ENCODE measurements at regions not wholly inside any gene's neighbourhood (a gene's known extent, or its start where the extent isn't known, plus 50 kb on each side); places are given as distances from the start of the nearest gene placed in this dataset.
A peak's percentile ranks its signal among the peaks of the same experiment; 100 is the strongest.

DNA sequence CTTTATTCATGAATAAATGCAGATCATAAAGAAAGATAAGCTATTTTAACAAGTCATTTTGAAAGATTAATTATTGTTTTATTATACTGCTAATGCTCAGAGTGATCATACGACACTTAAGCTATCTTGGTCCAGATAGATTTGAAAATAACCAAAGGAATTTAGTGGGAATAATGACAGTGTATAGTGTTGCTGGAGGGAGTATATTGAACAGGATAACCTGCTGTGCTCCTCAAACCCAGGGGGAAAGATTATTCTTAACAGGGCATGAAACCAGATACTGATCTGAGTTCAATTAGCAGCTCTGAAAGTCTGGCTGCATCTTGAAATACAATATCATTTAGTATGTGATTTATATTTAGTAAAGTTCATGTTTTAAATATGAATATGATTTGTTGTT lies 216.3 kb upstream of the ITGA4 start:
- CTCF ChIA-PET, result interaction anchor here (0.8 to 1.9 kb wide), 6 partner anchors 12 to 136 kb away, joined by 3 to 10 read pairs (median 3); no protein-coding TSS in a partner anchor
- Mint-ChIP-seq H3K36me3 (peaks cover 54% of the 10 kb centered on the region), H3K4me1 (peaks cover 71% of the 10 kb centered on the region), H3K9me3 (ENCODE audit: low read depth) (peaks cover 9% of the 10 kb centered on the region), H3K27me3 (no peaks in the 10 kb centered on the region), H3K27ac (peak overlapping the region; percentile 66), H3K4me3 (no peak overlapping the region)
- no peak for ATAC-seq
- DNase-seq, result no peak

DNA sequence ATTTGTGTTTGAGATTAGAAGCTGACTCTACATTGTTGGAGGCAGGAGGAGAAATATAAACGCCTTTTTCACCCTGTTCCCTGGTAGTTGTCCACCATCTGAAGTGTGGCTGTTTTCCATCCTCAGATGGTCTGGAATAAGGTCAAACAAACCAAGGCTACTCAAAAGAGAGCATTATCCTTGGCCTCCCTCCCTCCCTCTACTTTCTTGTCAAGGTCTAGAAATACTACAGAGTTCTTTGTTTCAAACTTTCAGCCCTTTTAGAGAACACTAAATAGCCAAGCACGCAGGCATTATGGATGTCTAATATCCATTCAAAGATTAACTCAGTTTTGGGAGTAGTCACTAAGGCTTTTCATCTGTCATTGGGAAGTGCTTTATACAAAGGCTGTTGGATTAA lies 215.8 kb upstream of the ITGA4 start:
- ATAC-seq (peak; percentile 63), DNase-seq (no peak)
- H3K9me3 Mint-ChIP-seq (ENCODE audit: low read depth), result peaks cover 9% of the 10 kb centered on the region
- peaks cover 53% of the 10 kb centered on the region for H3K36me3 Mint-ChIP-seq
- peaks cover 65% of the 10 kb centered on the region for H3K4me1 Mint-ChIP-seq
- CTCF ChIA-PET, result interaction anchor here (0.8 to 1.9 kb wide), 6 partner anchors 12 to 137 kb away, joined by 3 to 10 read pairs (median 3); no protein-coding TSS in a partner anchor
- no peaks in the 10 kb centered on the region for H3K27me3 Mint-ChIP-seq
- peak overlapping the region; percentile 87 for H3K27ac Mint-ChIP-seq
- peak overlapping the region; percentile 9 for H3K4me3 Mint-ChIP-seq

DNA sequence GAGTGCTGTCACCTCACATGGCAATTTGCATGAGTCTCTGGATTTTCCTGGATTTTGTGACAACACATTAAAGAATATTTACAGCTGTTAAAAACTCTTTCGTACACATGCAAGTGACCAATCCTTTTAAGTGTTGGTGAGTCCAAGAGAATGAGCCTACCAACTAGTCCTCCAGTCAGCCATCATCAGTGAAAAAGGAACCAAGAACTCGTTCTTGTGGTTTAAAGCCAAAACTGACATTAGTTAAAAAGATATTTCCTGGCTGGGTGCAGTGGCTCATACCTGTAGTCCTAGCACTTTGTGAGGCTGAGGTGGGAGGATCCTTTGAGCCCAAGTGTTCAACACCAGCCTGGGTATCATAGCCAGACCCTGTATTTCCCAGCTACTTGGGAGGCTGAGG lies 215.4 kb upstream of the ITGA4 start:
- DNase-seq, result peak; percentile 68
- Mint-ChIP-seq H3K9me3 (ENCODE audit: low read depth) (peaks cover 9% of the 10 kb centered on the region), H3K27me3 (no peaks in the 10 kb centered on the region), H3K27ac (peak overlapping the region; percentile 87), H3K4me1 (peaks cover 61% of the 10 kb centered on the region), H3K36me3 (peaks cover 52% of the 10 kb centered on the region), H3K4me3 (peak overlapping the region; percentile 9)
- CTCF ChIA-PET, result interaction anchor here (1.2 to 1.9 kb wide), 3 partner anchors 34 to 137 kb away, joined by 3 to 10 read pairs (median 6); no protein-coding TSS in a partner anchor
- ATAC-seq, result peak; percentile 74

DNA sequence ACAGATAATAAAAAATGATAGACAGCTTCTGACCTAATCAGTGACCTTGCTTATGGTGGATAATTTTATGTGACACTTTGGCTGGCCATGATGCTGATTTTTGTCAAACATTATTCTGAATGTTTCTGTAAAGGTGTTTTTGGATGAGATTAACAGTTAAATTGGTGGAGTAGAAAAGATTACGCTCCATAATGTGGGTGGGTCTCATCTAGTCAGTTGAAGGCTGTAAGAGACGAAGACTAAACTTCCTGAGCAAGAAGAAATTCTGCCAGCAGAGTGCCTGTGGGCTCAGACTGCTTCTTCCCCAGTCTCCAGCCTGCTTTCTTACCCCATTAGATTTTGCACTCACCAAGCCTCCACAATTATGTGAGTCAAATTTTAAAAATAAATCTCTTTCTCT lies 214.9 kb upstream of the ITGA4 start:
- Mint-ChIP-seq H3K27ac (peak overlapping the region; percentile 87), H3K27me3 (no peaks in the 10 kb centered on the region), H3K9me3 (ENCODE audit: low read depth) (peaks cover 4% of the 10 kb centered on the region), H3K4me1 (peaks cover 56% of the 10 kb centered on the region), H3K36me3 (peaks cover 50% of the 10 kb centered on the region), H3K4me3 (no peak overlapping the region)
- ATAC-seq (no peak), DNase-seq (no peak)
- CTCF ChIA-PET, result interaction anchor here (1.2 to 1.9 kb wide), 3 partner anchors 34 to 138 kb away, joined by 3 to 10 read pairs (median 6); no protein-coding TSS in a partner anchor

DNA sequence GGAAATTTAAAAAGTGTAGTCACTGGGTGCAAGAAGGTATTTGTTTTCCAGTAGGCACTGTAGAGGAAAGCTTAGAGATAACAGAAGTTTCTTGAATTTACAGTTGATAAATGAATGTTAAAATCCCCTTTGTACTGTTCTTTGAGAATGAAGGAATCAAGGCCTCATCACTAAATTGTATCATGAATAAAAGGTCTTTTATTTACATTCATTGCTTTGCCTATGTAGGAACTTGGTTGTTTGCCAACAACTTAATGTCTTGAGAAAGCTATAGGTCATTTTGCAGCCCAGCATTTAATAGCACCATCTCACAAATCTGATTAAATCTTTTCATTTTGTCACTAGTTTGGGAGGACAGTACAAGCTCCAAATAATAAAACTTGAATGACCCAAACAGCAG lies 213.9 kb upstream of the ITGA4 start:
- no peaks in the 10 kb centered on the region for H3K27me3 Mint-ChIP-seq
- ATAC-seq, result no peak
- H3K36me3 Mint-ChIP-seq, result peaks cover 48% of the 10 kb centered on the region
- H3K27ac Mint-ChIP-seq, result no peak overlapping the region
- H3K4me3 Mint-ChIP-seq, result no peak overlapping the region
- H3K4me1 Mint-ChIP-seq, result peaks cover 54% of the 10 kb centered on the region
- CTCF ChIA-PET, result interaction anchor here (1.2 to 1.7 kb wide), 3 partner anchors 8 to 53 kb away, joined by 3 to 6 read pairs (median 3); no protein-coding TSS in a partner anchor
- no peaks in the 10 kb centered on the region for H3K9me3 Mint-ChIP-seq (ENCODE audit: low read depth)
- DNase-seq, result no peak

DNA sequence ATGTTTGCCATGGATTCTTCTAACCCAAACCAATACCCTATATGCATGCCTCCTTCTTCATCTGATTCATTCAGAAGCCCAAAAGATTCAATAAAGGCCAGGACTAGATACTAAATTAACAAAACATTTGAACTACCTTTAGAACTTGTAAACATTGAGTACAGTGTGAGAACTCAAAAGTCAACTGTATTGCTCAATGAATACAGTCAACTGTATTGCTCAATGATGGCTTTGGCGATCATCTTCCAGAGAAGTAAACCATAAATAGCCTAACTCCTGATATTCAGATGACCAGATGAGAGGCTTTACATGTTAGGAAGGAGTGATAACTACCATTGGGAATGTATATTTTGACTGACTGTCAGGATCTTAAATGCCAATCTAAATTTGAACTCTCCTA lies 206.5 kb upstream of the ITGA4 start:
- H3K27ac Mint-ChIP-seq, result peak overlapping the region; percentile 33
- no peak for ATAC-seq
- H3K4me1 Mint-ChIP-seq, result peaks cover 27% of the 10 kb centered on the region
- peaks cover 8% of the 10 kb centered on the region for H3K9me3 Mint-ChIP-seq (ENCODE audit: low read depth)
- CTCF ChIA-PET, result no interaction called here
- peaks cover 46% of the 10 kb centered on the region for H3K36me3 Mint-ChIP-seq
- no peaks in the 10 kb centered on the region for H3K27me3 Mint-ChIP-seq
- H3K4me3 Mint-ChIP-seq, result no peak overlapping the region
- DNase-seq, result no peak

DNA sequence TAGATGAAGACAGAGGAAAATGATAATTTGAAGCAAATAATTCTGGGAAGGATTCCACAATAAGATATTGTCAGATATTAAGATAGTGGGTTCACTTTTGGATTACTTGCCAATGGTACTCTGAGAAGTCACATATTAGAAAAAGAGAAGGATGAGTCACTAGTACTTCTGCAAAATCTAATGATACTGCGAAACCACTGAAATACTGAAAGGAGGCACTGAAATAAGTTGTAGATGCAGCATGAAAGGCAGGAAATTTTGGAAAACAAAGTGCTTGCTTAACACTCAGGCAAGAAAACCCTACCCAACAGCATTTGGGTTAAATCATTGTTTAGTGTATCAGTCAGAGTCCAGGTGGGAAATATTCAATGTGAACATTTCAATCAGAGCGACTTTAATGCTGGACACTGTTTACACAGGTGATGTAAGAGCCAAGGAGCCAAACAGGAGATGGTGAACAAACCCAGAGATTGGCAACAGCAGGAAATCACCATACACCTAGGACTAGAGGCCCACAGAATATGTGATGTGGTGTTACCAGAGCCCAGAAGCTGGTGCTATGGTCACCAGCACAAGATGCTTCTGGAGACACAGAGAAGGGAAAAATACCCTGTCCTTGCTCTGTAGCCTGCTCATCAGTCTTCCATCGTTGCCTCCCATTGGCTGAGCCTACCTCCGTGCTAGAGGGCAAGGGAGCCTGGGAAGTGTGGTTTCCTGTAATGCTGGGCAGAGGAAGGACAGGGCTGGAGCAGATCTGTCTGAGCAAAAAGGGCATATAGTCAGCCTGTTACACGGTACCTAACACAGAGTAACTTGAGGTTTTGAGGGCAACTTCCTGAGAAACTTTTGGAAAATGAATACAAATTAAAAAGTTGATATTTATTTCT lies 204.7 kb upstream of the ITGA4 start:
- ATAC-seq (peak; percentile 58), DNase-seq (no peak)
- H3K27ac Mint-ChIP-seq, result peak overlapping the region; percentile 24
- H3K36me3 Mint-ChIP-seq, result peaks cover 48% of the 10 kb centered on the region
- CTCF ChIA-PET, result no interaction called here
- H3K4me3 Mint-ChIP-seq, result no peak overlapping the region
- H3K4me1 Mint-ChIP-seq, result peaks cover 26% of the 10 kb centered on the region
- no peaks in the 10 kb centered on the region for H3K27me3 Mint-ChIP-seq
- peaks cover 8% of the 10 kb centered on the region for H3K9me3 Mint-ChIP-seq (ENCODE audit: low read depth)

DNA sequence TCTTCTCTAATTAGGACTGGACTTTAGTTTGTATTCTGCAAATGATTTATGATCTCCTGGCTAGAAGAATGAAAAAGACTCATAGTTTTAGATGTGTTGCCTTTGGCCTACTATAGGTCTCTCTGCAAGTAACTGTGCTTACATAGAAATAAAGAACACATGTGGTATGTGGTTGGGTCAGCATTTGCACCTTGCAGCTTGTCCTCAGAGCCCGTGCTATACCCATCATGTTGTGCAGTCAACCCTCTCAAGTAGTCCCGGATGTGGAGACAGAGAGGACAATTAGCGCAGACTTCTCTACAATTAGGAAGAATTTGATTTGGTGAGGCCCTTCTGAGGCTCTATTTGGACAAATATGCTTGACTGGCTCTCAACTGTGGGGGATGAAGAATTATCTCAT lies 203.7 kb upstream of the ITGA4 start:
- Mint-ChIP-seq H3K4me1 (peaks cover 22% of the 10 kb centered on the region), H3K4me3 (no peak overlapping the region), H3K36me3 (peaks cover 45% of the 10 kb centered on the region), H3K27ac (no peak overlapping the region), H3K27me3 (no peaks in the 10 kb centered on the region), H3K9me3 (ENCODE audit: low read depth) (peaks cover 8% of the 10 kb centered on the region)
- CTCF ChIA-PET, result no interaction called here
- DNase-seq (no peak), ATAC-seq (no peak)

DNA sequence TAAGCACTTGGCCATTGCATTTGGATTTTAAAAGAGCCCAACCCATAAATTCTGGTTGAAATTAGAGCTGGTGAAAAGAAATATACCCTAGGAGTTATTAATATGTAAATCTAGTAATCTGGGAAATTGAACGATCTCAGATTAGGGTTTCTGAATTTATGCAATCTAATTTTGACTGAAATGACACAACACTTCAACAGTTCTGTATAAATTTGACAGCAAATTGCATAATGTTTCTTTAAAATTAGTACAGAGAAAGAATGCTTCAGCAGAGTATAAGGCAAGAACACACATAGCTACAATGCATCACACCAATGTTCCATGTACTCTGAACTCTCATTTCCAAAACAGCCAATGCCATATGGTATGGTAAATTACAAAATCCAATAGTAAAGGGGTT lies 201.5 kb upstream of the ITGA4 start:
- Mint-ChIP-seq H3K9me3 (ENCODE audit: low read depth) (peaks cover 8% of the 10 kb centered on the region), H3K36me3 (peaks cover 45% of the 10 kb centered on the region), H3K27me3 (no peaks in the 10 kb centered on the region), H3K27ac (no peak overlapping the region), H3K4me1 (peaks cover 28% of the 10 kb centered on the region), H3K4me3 (no peak overlapping the region)
- CTCF ChIA-PET, result no interaction called here
- DNase-seq (no peak), ATAC-seq (no peak)

DNA sequence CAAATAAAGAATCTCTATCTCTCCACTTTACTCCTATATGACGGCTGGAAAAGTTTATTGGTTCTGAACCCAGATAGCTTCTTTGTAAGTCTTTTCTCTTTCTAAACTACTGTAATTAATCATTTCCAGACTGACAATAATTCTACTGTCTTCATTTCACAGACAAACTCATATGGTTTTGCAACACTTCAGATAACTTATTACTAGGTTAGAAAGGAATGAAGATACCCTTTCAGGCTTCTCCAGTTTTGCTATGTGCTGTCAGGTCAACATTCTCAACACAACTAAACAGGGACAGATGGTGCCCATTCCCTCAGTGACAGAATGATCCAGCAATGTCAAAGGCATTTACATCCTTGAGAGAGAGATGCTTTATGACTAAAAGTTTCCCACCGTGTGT lies 198.5 kb upstream of the ITGA4 start:
- no peak overlapping the region for H3K27ac Mint-ChIP-seq
- no peak overlapping the region for H3K4me3 Mint-ChIP-seq
- ATAC-seq (no peak), DNase-seq (no peak)
- H3K9me3 Mint-ChIP-seq (ENCODE audit: low read depth), result no peaks in the 10 kb centered on the region
- H3K27me3 Mint-ChIP-seq, result no peaks in the 10 kb centered on the region
- CTCF ChIA-PET, result no interaction called here
- H3K4me1 Mint-ChIP-seq, result peaks cover 13% of the 10 kb centered on the region
- peaks cover 34% of the 10 kb centered on the region for H3K36me3 Mint-ChIP-seq

DNA sequence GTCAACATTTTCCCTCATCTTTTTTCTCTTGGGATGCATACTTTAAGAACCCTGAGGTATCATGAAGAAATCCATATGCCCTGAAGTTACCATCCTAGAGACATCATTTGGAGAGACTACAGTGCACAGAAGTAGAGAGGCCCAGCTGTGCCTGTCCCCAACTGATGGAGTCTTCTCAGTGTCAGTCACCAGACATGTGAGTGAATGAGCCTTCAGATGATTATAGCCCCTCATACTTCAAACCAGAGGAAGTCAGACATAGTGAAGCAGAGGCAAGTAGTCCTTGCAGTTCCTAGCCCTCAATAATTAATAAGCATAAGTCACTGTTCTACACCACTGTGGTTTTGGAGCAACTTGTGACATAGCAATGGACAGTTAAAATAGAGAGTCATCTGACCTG lies 194.4 kb upstream of the ITGA4 start:
- H3K36me3 Mint-ChIP-seq, result peaks cover 50% of the 10 kb centered on the region

DNA sequence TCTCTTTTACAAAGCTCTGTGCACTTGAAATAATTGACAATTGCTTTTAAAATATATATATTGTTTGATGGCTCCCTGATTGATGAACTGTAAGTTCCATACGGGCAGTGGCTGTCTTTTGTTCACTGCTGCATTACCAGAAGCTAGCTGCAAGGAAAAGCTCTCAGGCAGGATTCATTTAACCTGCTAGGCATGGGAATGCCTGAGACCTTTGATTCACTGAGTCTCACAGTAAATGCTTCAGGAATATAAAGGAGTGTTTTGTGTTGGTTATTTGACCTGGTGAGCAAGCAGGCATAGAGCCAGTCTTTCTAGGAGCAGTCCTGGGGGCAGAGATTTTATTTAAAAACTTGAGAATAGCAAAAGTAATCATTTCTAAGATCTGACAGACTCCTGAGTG lies 193.2 kb upstream of the ITGA4 start:
- peak overlapping the region; percentile 14 for H3K27ac Mint-ChIP-seq
- no peak for DNase-seq
- no peak for ATAC-seq
- H3K4me3 Mint-ChIP-seq, result no peak overlapping the region
- peaks cover 35% of the 10 kb centered on the region for H3K4me1 Mint-ChIP-seq
- H3K36me3 Mint-ChIP-seq, result peaks cover 52% of the 10 kb centered on the region
- CTCF ChIA-PET, result interaction anchor here (1.4 to 1.6 kb wide), 2 partner anchors 17 to 49 kb away, joined by 3 read pairs; no protein-coding TSS in a partner anchor
- no peaks in the 10 kb centered on the region for H3K9me3 Mint-ChIP-seq (ENCODE audit: low read depth)
- H3K27me3 Mint-ChIP-seq, result no peaks in the 10 kb centered on the region

More for the DNA sequence above, 194.4 kb upstream of the ITGA4 start:
- no peak overlapping the region for H3K27ac Mint-ChIP-seq
- ATAC-seq (no peak), DNase-seq (no peak)
- H3K4me3 Mint-ChIP-seq, result no peak overlapping the region
- no peaks in the 10 kb centered on the region for H3K9me3 Mint-ChIP-seq (ENCODE audit: low read depth)
- peaks cover 24% of the 10 kb centered on the region for H3K4me1 Mint-ChIP-seq
- H3K27me3 Mint-ChIP-seq, result no peaks in the 10 kb centered on the region
- CTCF ChIA-PET, result no interaction called here

DNA sequence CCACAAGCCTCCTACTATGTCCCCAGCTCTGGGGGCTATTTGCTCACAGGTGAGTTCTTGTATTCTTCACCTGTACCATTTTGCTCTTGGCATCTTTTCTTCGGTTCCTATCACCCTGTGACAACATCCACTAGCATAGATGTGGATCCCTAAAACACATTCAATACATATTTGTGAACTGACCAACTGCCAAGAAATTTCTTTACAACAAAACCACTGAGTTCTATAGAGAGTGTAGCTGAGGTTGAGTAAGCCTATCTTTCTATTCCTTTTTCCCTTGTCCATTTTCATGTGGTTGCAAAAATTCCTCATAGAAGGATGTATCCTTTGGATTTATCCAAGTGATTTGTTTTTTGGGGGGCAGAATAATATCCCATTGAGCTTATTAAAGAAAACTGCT lies 192.7 kb upstream of the ITGA4 start:
- CTCF ChIA-PET, result interaction anchor here (0.7 to 2.0 kb wide), 4 partner anchors 11 to 116 kb away, joined by 3 to 4 read pairs (median 3); no protein-coding TSS in a partner anchor
- Mint-ChIP-seq H3K4me3 (no peak overlapping the region), H3K4me1 (peaks cover 40% of the 10 kb centered on the region), H3K9me3 (ENCODE audit: low read depth) (no peaks in the 10 kb centered on the region), H3K27me3 (no peaks in the 10 kb centered on the region), H3K27ac (no peak overlapping the region), H3K36me3 (peaks cover 54% of the 10 kb centered on the region)
- DNase-seq, result no peak
- ATAC-seq, result no peak

DNA sequence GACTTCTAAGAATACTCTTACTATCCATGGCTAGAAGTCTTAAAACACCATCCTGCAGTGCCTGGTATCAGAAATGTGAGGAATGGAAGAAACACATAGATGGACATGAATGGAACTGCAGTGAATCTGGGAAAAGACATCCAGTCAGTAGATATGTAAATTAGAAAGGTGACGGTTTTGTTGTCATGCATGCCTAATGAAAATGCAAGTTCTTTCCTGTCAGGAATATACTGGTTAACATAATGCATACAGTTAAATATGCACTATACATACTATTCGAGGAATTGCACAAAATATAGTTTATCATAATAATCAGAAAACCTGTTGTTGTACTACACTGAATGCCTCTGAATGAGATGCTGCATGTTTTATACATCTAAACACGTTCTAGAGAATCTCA lies 190.6 kb upstream of the ITGA4 start:
- no peaks in the 10 kb centered on the region for H3K27me3 Mint-ChIP-seq
- no peak overlapping the region for H3K27ac Mint-ChIP-seq
- peaks cover 58% of the 10 kb centered on the region for H3K36me3 Mint-ChIP-seq
- ATAC-seq (no peak), DNase-seq (no peak)
- peaks cover 50% of the 10 kb centered on the region for H3K4me1 Mint-ChIP-seq
- no peaks in the 10 kb centered on the region for H3K9me3 Mint-ChIP-seq (ENCODE audit: low read depth)
- H3K4me3 Mint-ChIP-seq, result no peak overlapping the region
- CTCF ChIA-PET, result interaction anchor here (1.1 to 2.0 kb wide), 3 partner anchors 9 to 10 kb away, joined by 3 to 5 read pairs (median 4); no protein-coding TSS in a partner anchor

All from activated CD8-positive, alpha-beta memory T cell treated with anti-CD3 and anti-CD28 coated beads, Interleukin-2, amount 10 ng/mL, durations not matched to agents 7 days and 5 days (primary cell).